Mesenteric fat pad (tissue), 1 donor: ENCODE measurements at regions not wholly inside any gene's neighbourhood (a gene's known extent, or its start where the extent isn't known, plus 50 kb on each side); places are given as distances from the start of the nearest gene placed in this dataset.

Experiments used
- DNase-seq: peaks from one replicate; pipeline ENCODE4 v3.0.0-alpha.2; 2020; ENCODE audit warnings: low spot score
- donor health status: DM: yes; HTN: yes; CAD: no.

DNA sequence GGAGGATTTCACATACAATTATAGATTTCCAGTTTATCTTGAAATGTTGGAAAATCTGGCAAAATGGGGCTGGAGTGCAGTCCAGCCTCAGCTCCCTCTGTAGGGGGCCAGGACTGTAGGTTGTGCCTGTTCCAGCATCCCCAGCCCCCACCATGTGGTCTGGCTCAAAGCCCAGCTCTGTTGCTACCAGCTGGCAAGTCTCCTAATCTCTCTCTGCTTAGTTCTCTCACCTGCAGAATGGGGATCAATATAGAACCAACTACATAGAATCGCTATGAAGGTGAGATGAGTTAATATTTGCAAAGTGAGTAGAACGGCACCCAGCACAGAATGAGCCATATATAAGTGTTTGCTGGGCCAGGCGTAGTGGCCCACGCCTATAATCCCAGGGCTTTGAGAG, 50.0 kb upstream of the TARDBP start:
- DNase-seq, result no peak
